Karpas-422 (cell line): ENCODE measurements at regions not wholly inside any gene's neighbourhood (a gene's known extent, or its start where the extent isn't known, plus 50 kb on each side); places are given as distances from the start of the nearest gene placed in this dataset.

Source experiments
- DNase-seq: peaks from one replicate; pipeline ENCODE4 v3.0.0-alpha.2; 2015
- H2AFZ ChIP-seq: fragments of 200-600 bp; sonication (generic); 2 replicates; pipeline ENCODE4 v1.6.1; 2014; ENCODE audit warnings: antibody characterized with exemption, low read length, mixed read lengths
- H3K27ac ChIP-seq: fragments of 200-600 bp; sonication (generic); 2 replicates; pipeline ENCODE4 v1.5.1; 2014; ENCODE audit warnings: mild to moderate bottlenecking, low read length, moderate library complexity
- H3K27me3 ChIP-seq: fragments of 200-600 bp; sonication (generic); 2 replicates; pipeline ENCODE4 v1.6.1; 2014; ENCODE audit warnings: low read length, mixed read lengths
- H3K36me3 ChIP-seq: fragments of 200-600 bp; sonication (generic); 2 replicates; pipeline ENCODE4 v1.6.1; 2014; ENCODE audit warnings: low read length, mixed read lengths; ENCODE audit not compliant: insufficient read depth
- H3K4me1 ChIP-seq: fragments of 200-600 bp; sonication (generic); 2 replicates; pipeline ENCODE4 v1.6.1; 2014; ENCODE audit warnings: mild to moderate bottlenecking, low read length, mixed read lengths
- H3K4me2 ChIP-seq: fragments of 200-600 bp; sonication (generic); 2 replicates; pipeline ENCODE4 v1.6.1; 2014; ENCODE audit warnings: low read length, low read depth, mild to moderate bottlenecking; ENCODE audit not compliant: poor library complexity, severe bottlenecking
- H3K4me3 ChIP-seq: fragments of 200-600 bp; sonication (generic); 2 replicates; pipeline ENCODE4 v1.5.1; 2014; ENCODE audit warnings: mild to moderate bottlenecking, antibody characterized with exemption, low read length, mixed read lengths
- H3K79me2 ChIP-seq: fragments of 200-600 bp; sonication (generic); 2 replicates; pipeline ENCODE4 v1.6.1; 2014; ENCODE audit warnings: mild to moderate bottlenecking, low read length, mixed read lengths
- H3K9ac ChIP-seq: fragments of 200-600 bp; sonication (generic); 2 replicates; pipeline ENCODE4 v1.6.0; 2014; ENCODE audit warnings: low read length
- H3K9me2 ChIP-seq: fragments of 200-600 bp; sonication (generic), shearing (Covaris generic); replicated peaks from 2 replicates; pipeline ENCODE4 v1.6.0; 2014; ENCODE audit warnings: mild to moderate bottlenecking, low read length, moderate library complexity; ENCODE audit not compliant: insufficient read depth
- H3K9me3 ChIP-seq: fragments of 300-700, 200-600 bp; sonication (generic); 2 replicates; pipeline ENCODE4 v1.6.1; 2014; ENCODE audit warnings: low read length, mixed read lengths
- H4K20me1 ChIP-seq: fragments of 200-600 bp; sonication (generic); 2 replicates; pipeline ENCODE4 v1.6.1; 2014; ENCODE audit warnings: mild to moderate bottlenecking, antibody characterized with exemption, low read length, low read depth; ENCODE audit not compliant: insufficient read depth

DNA sequence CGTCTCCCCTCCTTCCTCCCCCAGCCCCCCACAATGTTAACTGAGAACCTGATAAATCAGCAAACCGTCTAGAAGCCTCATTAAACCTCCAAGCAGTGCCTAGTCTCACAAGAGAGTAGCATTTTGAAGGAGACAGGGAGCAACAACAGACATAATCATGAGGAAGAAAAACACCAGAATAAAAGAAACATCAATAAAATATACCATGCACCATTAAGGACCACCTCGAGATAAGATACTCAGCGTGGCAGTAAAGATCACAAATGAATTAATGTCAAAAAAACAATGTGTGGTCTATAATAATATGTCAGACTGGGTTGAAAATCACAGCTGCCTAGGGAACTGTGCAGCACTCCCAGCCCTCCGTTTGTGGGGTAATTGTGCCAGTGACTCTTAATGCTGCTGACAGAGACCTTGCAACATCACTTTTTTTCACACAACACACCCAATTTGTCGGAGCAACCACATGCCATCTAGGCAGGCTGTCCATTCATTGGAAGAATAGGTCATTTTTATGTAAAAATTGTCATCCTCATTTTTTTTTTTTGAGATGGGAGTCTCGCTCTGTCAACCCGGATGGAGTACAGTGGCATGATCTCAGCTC lies 450.8 kb upstream of the WWC1 start:
- H2AFZ ChIP-seq, result no peak overlapping the region
- no peak overlapping the region for H3K9ac ChIP-seq
- H3K4me3 ChIP-seq, result no peak overlapping the region
- H3K27me3 ChIP-seq, result no peaks in the 10 kb centered on the region
- no peak for DNase-seq
- no peaks in the 10 kb centered on the region for H3K9me3 ChIP-seq
- no peaks in the 10 kb centered on the region for H3K4me1 ChIP-seq
- no peaks in the 10 kb centered on the region for H3K9me2 ChIP-seq
- H3K27ac ChIP-seq, result no peak overlapping the region
- H3K79me2 ChIP-seq, result no peaks in the 10 kb centered on the region
- H3K4me2 ChIP-seq, result no peak overlapping the region
- no peaks in the 10 kb centered on the region for H3K36me3 ChIP-seq
- H4K20me1 ChIP-seq, result no peaks in the 10 kb centered on the region

DNA sequence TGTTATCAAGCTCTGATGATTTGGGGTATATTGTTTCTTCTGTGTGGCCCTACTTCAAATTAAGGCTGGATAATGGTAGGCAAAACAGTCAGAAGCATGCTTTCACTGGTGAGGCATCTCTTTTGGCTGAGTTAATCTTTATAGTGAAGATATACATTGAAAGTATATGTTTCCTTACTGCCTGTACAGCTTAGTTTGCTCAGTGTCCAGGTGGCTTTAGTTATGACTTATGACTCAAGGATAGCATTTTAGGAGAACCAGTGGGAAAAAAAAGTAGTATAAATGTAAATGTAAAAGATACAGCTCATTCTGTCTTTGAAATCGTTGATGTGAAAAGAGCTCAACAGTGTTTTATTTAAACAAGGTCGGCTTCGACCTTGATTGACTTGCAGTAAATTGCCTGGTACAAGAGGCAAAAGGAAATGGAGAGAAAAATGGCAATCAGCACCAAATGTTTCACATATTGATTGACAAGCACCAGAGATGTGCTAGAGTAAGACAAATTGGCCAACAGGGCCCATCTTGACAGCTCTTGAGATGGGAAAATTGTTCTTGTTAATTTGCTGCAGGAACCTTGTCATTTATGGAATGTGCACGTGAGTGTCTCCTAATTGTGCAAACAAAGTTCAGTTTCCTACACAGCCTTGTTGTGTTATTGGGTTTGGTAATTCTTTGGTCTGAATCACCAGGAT lies 447.4 kb upstream of the WWC1 start:
- H3K4me3 ChIP-seq, result no peak overlapping the region
- H4K20me1 ChIP-seq, result no peaks in the 10 kb centered on the region
- H3K27ac ChIP-seq, result no peak overlapping the region
- H3K4me1 ChIP-seq, result no peaks in the 10 kb centered on the region
- H3K79me2 ChIP-seq, result no peaks in the 10 kb centered on the region
- H3K9me3 ChIP-seq, result no peaks in the 10 kb centered on the region
- H3K27me3 ChIP-seq, result no peaks in the 10 kb centered on the region
- no peaks in the 10 kb centered on the region for H3K36me3 ChIP-seq
- no peak overlapping the region for H3K9ac ChIP-seq
- H2AFZ ChIP-seq, result no peak overlapping the region
- DNase-seq, result no peak
- no peaks in the 10 kb centered on the region for H3K9me2 ChIP-seq
- no peak overlapping the region for H3K4me2 ChIP-seq

DNA sequence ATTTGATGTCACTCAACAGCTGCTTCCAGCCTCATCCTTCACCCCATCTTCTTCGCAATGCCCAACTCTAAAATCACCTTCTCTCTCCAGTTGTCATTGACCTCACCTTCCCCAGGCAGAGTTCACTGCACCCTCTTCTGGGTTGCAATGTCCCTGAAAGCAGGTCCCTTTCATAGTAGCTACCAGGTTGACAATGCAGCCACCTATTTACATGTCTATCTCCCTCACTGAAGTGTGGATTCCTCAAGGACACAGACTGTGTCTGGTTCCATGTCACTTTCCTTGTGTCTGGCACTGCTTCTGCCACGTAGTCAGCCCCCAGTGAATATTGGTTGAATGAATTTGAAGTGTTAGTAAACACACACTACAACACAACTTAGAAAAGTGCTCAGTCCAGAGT lies 445.5 kb upstream of the WWC1 start:
- Histone ChIP-seq H4K20me1 (no peaks in the 10 kb centered on the region), H3K9ac (no peak overlapping the region), H2AFZ (no peak overlapping the region), H3K4me2 (no peak overlapping the region), H3K9me3 (no peaks in the 10 kb centered on the region), H3K36me3 (no peaks in the 10 kb centered on the region), H3K27me3 (no peaks in the 10 kb centered on the region), H3K4me3 (no peak overlapping the region), H3K9me2 (no peaks in the 10 kb centered on the region), H3K4me1 (no peaks in the 10 kb centered on the region), H3K27ac (no peak overlapping the region), H3K79me2 (no peaks in the 10 kb centered on the region)
- DNase-seq, result no peak

DNA sequence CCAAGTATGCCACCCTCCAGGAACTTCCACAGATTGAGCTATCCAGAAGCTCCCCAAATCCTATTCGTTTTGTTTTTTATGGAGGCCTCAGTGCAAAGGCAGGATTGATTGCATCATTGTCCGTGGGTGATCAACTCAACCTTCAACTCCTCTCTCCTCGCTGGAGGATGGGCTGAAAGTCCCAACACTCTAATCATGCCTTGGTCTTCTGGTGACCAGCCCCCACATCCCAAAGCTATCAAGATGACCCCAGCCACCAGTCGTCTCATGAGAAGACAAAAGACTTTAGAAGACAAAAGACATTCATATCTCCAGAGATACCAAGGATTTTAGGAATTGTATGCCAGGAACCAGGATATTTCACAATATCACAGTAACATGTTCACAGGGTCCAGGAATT lies 441.6 kb upstream of the WWC1 start:
- Histone ChIP-seq H3K9me3 (no peaks in the 10 kb centered on the region), H3K4me2 (no peak overlapping the region), H3K79me2 (no peaks in the 10 kb centered on the region), H3K36me3 (no peaks in the 10 kb centered on the region), H3K4me3 (no peak overlapping the region), H3K9me2 (no peaks in the 10 kb centered on the region), H2AFZ (no peak overlapping the region), H3K27me3 (no peaks in the 10 kb centered on the region), H3K9ac (no peak overlapping the region), H3K27ac (no peak overlapping the region), H3K4me1 (no peaks in the 10 kb centered on the region), H4K20me1 (no peaks in the 10 kb centered on the region)
- no peak for DNase-seq

GRCh38 chr5:167850911-167851310 lies 440.5 kb upstream of the WWC1 start:
- no peak overlapping the region for H3K9ac ChIP-seq
- H3K9me3 ChIP-seq, result no peaks in the 10 kb centered on the region
- no peaks in the 10 kb centered on the region for H4K20me1 ChIP-seq
- no peaks in the 10 kb centered on the region for H3K36me3 ChIP-seq
- H3K4me1 ChIP-seq, result no peaks in the 10 kb centered on the region
- no peaks in the 10 kb centered on the region for H3K27me3 ChIP-seq
- no peak overlapping the region for H3K4me2 ChIP-seq
- H2AFZ ChIP-seq, result no peak overlapping the region
- no peak for DNase-seq
- H3K79me2 ChIP-seq, result no peaks in the 10 kb centered on the region
- H3K4me3 ChIP-seq, result no peak overlapping the region
- no peak overlapping the region for H3K27ac ChIP-seq
- no peaks in the 10 kb centered on the region for H3K9me2 ChIP-seq

DNA sequence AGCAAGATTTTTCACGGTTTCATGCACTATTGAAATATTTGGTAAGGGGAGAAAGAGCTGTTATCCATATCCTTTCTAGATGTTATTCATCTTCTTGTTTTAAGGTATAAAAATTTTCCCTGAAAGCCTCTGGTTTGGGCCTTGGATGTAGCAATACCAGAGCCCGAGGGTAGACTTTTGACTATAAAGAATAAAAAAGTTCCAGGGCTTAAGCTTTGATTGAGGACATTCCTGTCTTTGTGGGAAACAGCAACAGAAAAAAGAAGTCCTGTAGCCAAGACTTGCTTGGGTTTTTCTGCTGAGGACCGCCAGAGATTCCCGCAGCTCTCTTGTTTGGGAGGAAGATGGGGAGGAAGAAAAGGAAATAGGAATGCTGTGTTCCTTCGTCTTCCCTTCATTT lies 440.0 kb upstream of the WWC1 start:
- Histone ChIP-seq H3K36me3 (no peaks in the 10 kb centered on the region), H3K4me2 (no peak overlapping the region), H3K4me1 (no peaks in the 10 kb centered on the region), H2AFZ (no peak overlapping the region), H4K20me1 (no peaks in the 10 kb centered on the region), H3K4me3 (no peak overlapping the region), H3K9me3 (no peaks in the 10 kb centered on the region), H3K27ac (no peak overlapping the region), H3K27me3 (no peaks in the 10 kb centered on the region), H3K9ac (no peak overlapping the region), H3K79me2 (no peaks in the 10 kb centered on the region), H3K9me2 (no peaks in the 10 kb centered on the region)
- no peak for DNase-seq

DNA sequence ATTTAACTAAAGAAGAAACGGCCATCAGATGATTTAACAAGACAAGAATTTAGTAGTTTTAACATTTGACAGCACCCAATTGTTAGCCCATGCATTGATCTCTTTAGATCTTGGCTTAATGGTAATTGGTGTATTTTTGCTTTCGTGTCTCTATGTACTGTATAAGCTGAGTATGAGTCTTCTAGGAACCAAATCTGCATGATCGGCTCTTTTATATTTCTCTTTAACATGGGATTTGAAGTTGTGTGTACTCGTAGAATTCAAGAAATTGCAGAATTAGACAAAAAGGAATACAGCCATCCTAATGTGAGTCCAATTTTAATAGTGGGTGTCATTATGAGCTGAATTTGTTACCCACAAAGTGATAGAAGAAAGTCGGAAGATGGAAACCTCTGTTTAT lies 438.9 kb upstream of the WWC1 start:
- no peak for DNase-seq
- H3K4me1 ChIP-seq, result no peaks in the 10 kb centered on the region

DNA sequence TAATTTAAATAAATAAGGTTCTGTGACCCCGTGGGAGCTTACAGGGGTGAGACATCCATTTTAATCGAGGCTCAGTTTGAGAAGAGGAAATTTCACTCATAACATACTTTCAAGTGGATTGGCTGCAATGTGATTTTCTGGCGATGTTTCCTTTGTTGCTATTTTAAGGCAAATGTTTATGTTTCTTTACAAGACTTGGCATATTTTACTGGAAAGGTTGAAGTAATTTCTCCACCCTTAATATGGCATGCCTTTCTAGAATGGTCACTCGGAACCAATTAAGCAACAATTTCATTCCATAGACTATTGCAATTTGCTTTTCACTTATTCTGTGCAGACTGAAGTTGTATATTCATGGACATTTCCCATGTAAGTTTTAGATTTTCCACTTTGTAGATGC lies 438.0 kb upstream of the WWC1 start:
- H3K9me3 ChIP-seq, result no peaks in the 10 kb centered on the region
- no peaks in the 10 kb centered on the region for H3K36me3 ChIP-seq
- H4K20me1 ChIP-seq, result no peaks in the 10 kb centered on the region
- H3K4me3 ChIP-seq, result no peak overlapping the region
- no peak overlapping the region for H3K4me2 ChIP-seq
- H3K27ac ChIP-seq, result no peak overlapping the region
- no peak for DNase-seq
- H3K4me1 ChIP-seq, result no peaks in the 10 kb centered on the region
- no peaks in the 10 kb centered on the region for H3K9me2 ChIP-seq
- no peaks in the 10 kb centered on the region for H3K79me2 ChIP-seq
- H3K9ac ChIP-seq, result no peak overlapping the region
- no peaks in the 10 kb centered on the region for H3K27me3 ChIP-seq
- H2AFZ ChIP-seq, result no peak overlapping the region

More for the DNA sequence above, 438.9 kb upstream of the WWC1 start:
- Histone ChIP-seq H3K27me3 (no peaks in the 10 kb centered on the region), H3K9me3 (no peaks in the 10 kb centered on the region), H3K9ac (no peak overlapping the region), H3K36me3 (no peaks in the 10 kb centered on the region), H3K4me2 (no peak overlapping the region), H4K20me1 (no peaks in the 10 kb centered on the region), H3K9me2 (no peaks in the 10 kb centered on the region), H3K4me3 (no peak overlapping the region), H3K79me2 (no peaks in the 10 kb centered on the region), H3K27ac (no peak overlapping the region), H2AFZ (no peak overlapping the region)
